A673 (cell line): ENCODE measurements at regions not wholly inside any gene's neighbourhood (a gene's known extent, or its start where the extent isn't known, plus 50 kb on each side); places are given as distances from the start of the nearest gene placed in this dataset.

Experiments
- BruUV-seq: library from RNA; stranded (reverse); fragments of 400-500 nt; replicated peaks from 2 replicates; lab custom pipeline; 2021; lab: Mats Ljungman, UMichigan
- CTCF ChIA-PET: fragments of 300-600 bp; sonication (Branson Sonifier 250); formaldehyde crosslinking; loops from one replicate; lab custom pipeline; 2022; ENCODE audit warnings: antibody characterized with exemption; lab: Charles Lee
- POLR2A ChIA-PET: fragments of 300-600 bp; sonication (Branson Sonifier 250); formaldehyde crosslinking; loops from one replicate; lab custom pipeline; 2022; ENCODE audit warnings: antibody characterized with exemption; ENCODE audit not compliant: low non-redundant PET; lab: Charles Lee
- DNase-seq: peaks from one replicate; pipeline ENCODE4 v3.0.0-alpha.2; 2015; ENCODE audit warnings: low spot score
- H3K27ac ChIP-seq: fragments of 200-600 bp; sonication (generic); 2 replicates; pipeline ENCODE4 v1.5.1; 2016; ENCODE audit warnings: mixed run types, low read depth, mild to moderate bottlenecking, mixed read lengths, antibody characterized with exemption, low read length; ENCODE audit not compliant: poor library complexity, severe bottlenecking
- H3K27me3 ChIP-seq: fragments of 200-600 bp; sonication (generic); replicated peaks from 2 replicates; pipeline ENCODE4 v1.6.1; 2017; ENCODE audit warnings: mixed run types, low read depth, mild to moderate bottlenecking, mixed read lengths, antibody characterized with exemption, low read length; ENCODE audit not compliant: insufficient read depth, poor library complexity
- H3K36me3 ChIP-seq: fragments of 200-600 bp; sonication (generic); 2 replicates; pipeline ENCODE4 v1.6.1; 2016; ENCODE audit warnings: mixed run types, mild to moderate bottlenecking, mixed read lengths, antibody characterized with exemption, low read length; ENCODE audit not compliant: insufficient read depth, poor library complexity, severe bottlenecking
- H3K4me1 ChIP-seq: fragments of 200-600 bp; sonication (generic); 2 replicates; pipeline ENCODE4 v1.6.1; 2017; ENCODE audit warnings: mixed run types, mild to moderate bottlenecking, mixed read lengths, antibody characterized with exemption, low read length; ENCODE audit not compliant: insufficient read depth, poor library complexity, severe bottlenecking
- H3K4me3 ChIP-seq: fragments of 200-600 bp; sonication (generic); 2 replicates; pipeline ENCODE4 v1.5.1; 2016; ENCODE audit warnings: low read depth, mixed run types, mild to moderate bottlenecking, mixed read lengths, low read length; ENCODE audit not compliant: poor library complexity, severe bottlenecking
- H3K9me3 ChIP-seq: fragments of 200-600 bp; sonication (generic); 2 replicates; pipeline ENCODE4 v1.6.1; 2016; ENCODE audit warnings: mixed run types, low read depth, mild to moderate bottlenecking, mixed read lengths, antibody characterized with exemption, low read length; ENCODE audit not compliant: poor library complexity, severe bottlenecking
- CTCF ChIP-seq: fragments of 300-800, 200-600 bp; sonication (generic); conservative IDR thresholded peaks from 2 replicates; pipeline ENCODE4 v1.5.1; 2017; ENCODE audit warnings: low read depth, mild to moderate bottlenecking, antibody characterized with exemption, low read length, moderate library complexity, mixed read lengths
- EZH2 ChIP-seq: fragments of 200-600 bp; sonication (generic); IDR thresholded peaks from 2 replicates; pipeline ENCODE4 v1.6.1; 2017; ENCODE audit warnings: borderline replicate concordance, low read depth, mild to moderate bottlenecking, mixed read lengths, antibody characterized with exemption, low read length; ENCODE audit not compliant: poor library complexity, severe bottlenecking
- intact Hi-C: fragments of 100-400 bp; cut with micrococcal nuclease; formaldehyde crosslinking; loops from one replicate; pipeline ENCODE4 v1.10.0; 2022; ENCODE audit not compliant: unreplicated experiment

GRCh38 chr6:105901583-105901982 is 184.6 kb upstream of the PRDM1 start:
- Histone ChIP-seq H3K4me3 (no peak overlapping the region), H3K36me3 (no peaks in the 10 kb centered on the region), H3K9me3 (no peaks in the 10 kb centered on the region), H3K27ac (no peak overlapping the region), H3K4me1 (no peaks in the 10 kb centered on the region), H3K27me3 (no peaks in the 10 kb centered on the region)
- CTCF ChIA-PET: interaction anchor here (0.7 kb wide), 1 partner anchor 34 kb away, joined by 6 read pairs; no protein-coding TSS in a partner anchor
- TF ChIP-seq CTCF: no peak
- no peak for TF ChIP-seq EZH2
- BruUV-seq: no TSS peak
- no peak for DNase-seq
- intact Hi-C loops: no loop called here
- POLR2A ChIA-PET: no interaction called here

- ChIA-PET CTCF (no interaction called here), POLR2A (no interaction called here)
- Histone ChIP-seq H3K36me3 (no peaks in the 10 kb centered on the region), H3K4me3 (no peak overlapping the region), H3K9me3 (no peaks in the 10 kb centered on the region), H3K4me1 (no peaks in the 10 kb centered on the region), H3K27ac (no peak overlapping the region), H3K27me3 (no peaks in the 10 kb centered on the region)
- TF ChIP-seq EZH2 (no peak), CTCF (no peak)
- intact Hi-C loops: no loop called here
- no TSS peak for BruUV-seq
- no peak for DNase-seq
Measured at GRCh38 chr6:105900125-105900937, 185.8 kb upstream of the PRDM1 start.

- no TSS peak for BruUV-seq
- no peaks in the 10 kb centered on the region for H3K36me3 ChIP-seq
- DNase-seq: no peak
- H3K4me3 ChIP-seq: no peak overlapping the region
- H3K9me3 ChIP-seq: no peaks in the 10 kb centered on the region
- H3K27ac ChIP-seq: no peak overlapping the region
- ChIA-PET POLR2A (no interaction called here), CTCF (no interaction called here)
- intact Hi-C loops: no loop called here
- TF ChIP-seq EZH2 (no peak), CTCF (no peak)
- H3K27me3 ChIP-seq: no peaks in the 10 kb centered on the region
- no peaks in the 10 kb centered on the region for H3K4me1 ChIP-seq
Measured at GRCh38 chr6:105898286-105898685, 187.8 kb upstream of the PRDM1 start.
